K562 (cell line): ENCODE measurements at regions not wholly inside any gene's neighbourhood (a gene's known extent, or its start where the extent isn't known, plus 50 kb on each side); places are given as distances from the start of the nearest gene placed in this dataset.

Source experiments
- ATAC-seq: fragments of 200-7000 bp; cut with Tn5 transposase; 3 replicates; pipeline ENCODE4 v1.9.1; 2020; ENCODE audit warnings: moderate library complexity
- BruUV-seq: library from RNA; stranded (reverse); fragments of 400-500 nt; replicated peaks from 2 replicates; lab custom pipeline; 2021; lab: Mats Ljungman, UMichigan
- CTCF ChIA-PET: fragments of 300-600 bp; formaldehyde crosslinking; extraction: SDS; loops from one replicate; lab custom pipeline; 2021; ENCODE audit warnings: low intra/inter-chr PET ratio; lab: Yijun Ruan, JAX
- POLR2A ChIA-PET: fragments of 300-600, 350-650 bp; sonication (Branson Sonifier 250); formaldehyde crosslinking; extraction: SDS; loops from one replicate; lab custom pipeline; 2021; ENCODE audit warnings: antibody characterized with exemption, inconsistent platforms; lab: Yijun Ruan, JAX
- DNase-seq, 4 experiments: peaks; one replicate each; pipeline versions ENCODE4 v3.0.0 to v3.0.0-alpha.2; 2011 to 2018; ENCODE audit warnings: low spot score in 3 of 4, mixed read lengths in 3 of 4; ENCODE audit errors: extremely low read depth in 1 of 4
- FAIRE-seq: peaks from 2 replicates; lab custom pipeline; 2011; peaks lifted over from hg19 to GRCh38; lab: Jason Lieb, UNC
- H2AFZ ChIP-seq: 2 replicates; pipeline ENCODE4 v1.6.0; 2011; ENCODE audit warnings: low read depth, low read length, control low read depth, inconsistent platforms
- H3K27ac ChIP-seq: fragments of 200-600 bp; 3 replicates; pipeline ENCODE4 v1.8.0; 2011; ENCODE audit warnings: low read depth, mild to moderate bottlenecking, control low read depth, inconsistent platforms, low read length, moderate library complexity, mixed read lengths; ENCODE audit errors: extremely low read depth
- H3K27me3 ChIP-seq, 2 experiments: fragments of 300-600 bp in 1 of 2; 2 replicates in 1 of 2; 3 replicates in 1 of 2; pipeline versions ENCODE4 v1.6.0 to v1.8.0; 2011; ENCODE audit warnings: inconsistent platforms in 2 of 2, low read length in 2 of 2, mild to moderate bottlenecking in 1 of 2, mixed read lengths in 1 of 2, moderate library complexity in 1 of 2; ENCODE audit not compliant: control insufficient read depth in 2 of 2, insufficient read depth in 2 of 2
- H3K36me3 ChIP-seq: fragments of 300-600 bp; 3 replicates; pipeline ENCODE4 v1.8.0; 2011; ENCODE audit warnings: mild to moderate bottlenecking, low read length, inconsistent platforms; ENCODE audit not compliant: control insufficient read depth, insufficient read depth
- H3K4me1 ChIP-seq, 2 experiments: fragments of 200-600 bp in 1 of 2; replicated peaks in 1 of 2; 2 replicates in 1 of 2; 3 replicates in 1 of 2; pipeline versions ENCODE4 v1.5.1 to v1.8.0; 2011; ENCODE audit warnings: inconsistent platforms in 2 of 2, low read length in 2 of 2, mild to moderate bottlenecking in 1 of 2, mixed read lengths in 1 of 2, moderate library complexity in 1 of 2; ENCODE audit not compliant: control insufficient read depth in 2 of 2, insufficient read depth in 2 of 2
- H3K4me2 ChIP-seq: 2 replicates; pipeline ENCODE4 v1.6.1; 2011; ENCODE audit warnings: low read length, control low read depth, inconsistent platforms, mixed read lengths; ENCODE audit not compliant: insufficient read depth
- H3K4me3 ChIP-seq: fragments of 200-600 bp; sonication (generic), shearing (Covaris generic); 2 replicates; pipeline ENCODE4 v1.5.1; 2016; ENCODE audit warnings: control low read depth, inconsistent platforms
- H3K79me2 ChIP-seq: fragments of 200-600 bp; 3 replicates; pipeline ENCODE4 v1.8.0; 2011; ENCODE audit warnings: low read length, inconsistent platforms; ENCODE audit not compliant: control insufficient read depth, insufficient read depth
- H3K9ac ChIP-seq, 2 experiments: 2 replicates each; pipeline versions ENCODE4 v1.6.0 to v1.6.1; 2011; ENCODE audit warnings: low read depth in 2 of 2, low read length in 2 of 2, control low read depth in 1 of 2, inconsistent platforms in 1 of 2, mild to moderate bottlenecking in 1 of 2, mixed read lengths in 1 of 2; ENCODE audit not compliant: insufficient read depth in 1 of 2
- H3K9me1 ChIP-seq: one replicate; pipeline ENCODE4 v1.6.0; 2011; ENCODE audit warnings: inconsistent platforms, mild to moderate bottlenecking, low read length, moderate library complexity; ENCODE audit not compliant: control insufficient read depth, insufficient read depth
- H3K9me3 ChIP-seq: replicated peaks from 2 replicates; pipeline ENCODE4 v1.5.1; 2011; ENCODE audit warnings: low read depth, low read length, inconsistent platforms; ENCODE audit not compliant: control insufficient read depth, insufficient read depth
- H4K20me1 ChIP-seq: replicated peaks from 2 replicates; pipeline ENCODE4 v1.6.1; 2011; ENCODE audit warnings: low read length, inconsistent platforms, mixed read lengths; ENCODE audit not compliant: control insufficient read depth, insufficient read depth
- ATF7 ChIP-seq: fragments of 450-650 bp; IDR thresholded peaks from 2 replicates; pipeline ENCODE4 v1.7.1; 2014; ENCODE audit warnings: mild to moderate bottlenecking, moderate library complexity
- CHD7 ChIP-seq: fragments of 200-600 bp; sonication (generic); IDR thresholded peaks from one replicate; pipeline ENCODE4 v1.6.1; 2012; ENCODE audit warnings: mild to moderate bottlenecking, low read depth, low read length, inconsistent platforms
- ELK1 ChIP-seq: sonication (generic); formaldehyde crosslinking; IDR thresholded peaks from 2 replicates; pipeline ENCODE4 v1.8.1; 2022; ENCODE audit warnings: missing genetic modification reagents
- HLTF ChIP-seq: fragments of 450-650 bp; IDR thresholded peaks from 2 replicates; pipeline ENCODE4 v1.6.1; 2016
- MLX ChIP-seq, 2 experiments: fragments of 450-650 bp in 1 of 2; sonication (generic) in 1 of 2; formaldehyde crosslinking; conservative IDR thresholded peaks; 2 replicates each; pipeline versions ENCODE4 v1.4.0 to v1.8.1; 2020 to 2022; ENCODE audit warnings: mild to moderate bottlenecking in 1 of 2, missing genetic modification reagents in 1 of 2
- NCOA2 ChIP-seq, 2 experiments: fragments of 450-650 bp; IDR thresholded peaks; 2 replicates each; pipeline ENCODE4 v1.6.1; 2018; ENCODE audit warnings: mild to moderate bottlenecking in 2 of 2, moderate library complexity in 1 of 2; ENCODE audit not compliant: partially characterized antibody in 2 of 2
- TOE1 ChIP-seq, 2 experiments: fragments of 450-650 bp in 1 of 2; sonication (generic) in 1 of 2; formaldehyde crosslinking in 1 of 2; IDR thresholded peaks; 2 replicates each; pipeline versions ENCODE4 v1.7.1 to v1.8.0; 2016 to 2022; ENCODE audit warnings: borderline replicate concordance in 2 of 2, mild to moderate bottlenecking in 2 of 2, antibody characterized with exemption in 1 of 2, inconsistent platforms in 1 of 2, low read depth in 1 of 2, missing genetic modification reagents in 1 of 2, moderate library complexity in 1 of 2
- ZNF57 ChIP-seq: fragments of 450-650 bp; formaldehyde crosslinking; IDR thresholded peaks from 2 replicates; pipeline ENCODE4 v1.4.0; 2020; ENCODE audit warnings: mild to moderate bottlenecking, moderate library complexity
- in situ Hi-C: fragments of 300-500 bp; cut with MboI; formaldehyde crosslinking; loops from 4 replicates; pipeline ENCODE4 v1.15.0; 2018; ENCODE audit warnings: inconsistent platforms, mixed read lengths
- intact Hi-C: fragments of 100-400 bp; cut with micrococcal nuclease; formaldehyde crosslinking; loops from 2 replicates; pipeline ENCODE4 v1.14.2; 2022

GRCh38 chr5:28174691-28175090, 1136.3 kb upstream of the CDH9 start:
- no peaks in the 10 kb centered on the region for H3K9me1 ChIP-seq
- H3K36me3 ChIP-seq, result no peaks in the 10 kb centered on the region
- H3K9me3 ChIP-seq, result no peaks in the 10 kb centered on the region; the same call in 1 of the 2 replicates
- no peak for ATAC-seq
- no peaks in the 10 kb centered on the region for H3K4me1 ChIP-seq
- H3K4me2 ChIP-seq, result no peak overlapping the region
- peak; percentile 44 for FAIRE-seq
- in situ Hi-C loops (no loop called here), intact Hi-C loops (no loop called here)
- DNase-seq, result no peak
- no TSS peak for BruUV-seq
- no peak overlapping the region for H3K9ac ChIP-seq
- no peaks in the 10 kb centered on the region for H3K27me3 ChIP-seq
- H4K20me1 ChIP-seq, result no peaks in the 10 kb centered on the region
- H3K4me3 ChIP-seq, result no peak overlapping the region
- H3K27ac ChIP-seq, result no peak overlapping the region
- CTCF ChIA-PET, result no interaction called here
- H3K79me2 ChIP-seq, result no peaks in the 10 kb centered on the region
- POLR2A ChIA-PET, result no interaction called here
- no peak overlapping the region for H2AFZ ChIP-seq
- TF ChIP-seq ATF7 (no peak), TOE1 (IDR thresholded peaks at IDR 0.05; ENCODE audit: borderline replicate concordance) (no peak), TOE1 (CRISPR knock-in tag; IDR thresholded peaks at IDR 0.05; ENCODE audit: borderline replicate concordance, low read depth) (no peak), ELK1 (CRISPR knock-in tag) (no peak), NCOA2 (IDR thresholded peaks at IDR 0.05; ENCODE audit: partially characterized antibody in 2 of 2) (no peak), CHD7 (no peak), MLX (CRISPR knock-in tag; conservative IDR thresholded peaks at IDR 0.05) (no peak), ZNF57 (CRISPR knock-in tag) (no peak), HLTF (no peak)
